ENCODE measurements at regions not wholly inside any gene's neighbourhood (a gene's known extent, or its start where the extent isn't known, plus 50 kb on each side); places are given as distances from the start of the nearest gene placed in this dataset.

DNA sequence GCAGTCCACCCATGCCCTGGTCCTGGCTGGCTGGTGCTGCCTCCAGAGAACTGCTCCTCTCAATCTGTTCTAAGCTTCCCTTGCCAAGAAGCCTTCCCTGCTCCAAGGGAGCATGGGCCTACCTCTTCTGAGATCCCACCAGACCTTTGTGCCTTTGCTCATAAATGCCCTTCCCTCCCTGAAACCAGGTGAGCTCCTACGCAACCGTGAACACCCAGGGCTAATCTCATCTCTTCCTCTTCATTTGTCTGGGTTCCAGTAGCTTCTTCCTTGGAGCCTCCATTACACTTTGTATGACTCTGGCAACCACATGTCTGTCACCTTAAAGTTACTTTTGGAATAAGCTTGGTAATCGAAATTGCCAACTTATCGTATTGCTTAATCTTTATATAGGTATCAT lies 270.6 kb downstream of the PBX3 start:
- no peak for DNase-seq (ENCODE audit: low read depth in 2 of 2)

- no peak for DNase-seq (ENCODE audit: low read depth in 2 of 2)
Observed at GRCh38 chr9:126020836-126021235, 273.7 kb downstream of the PBX3 start.

- DNase-seq (ENCODE audit: low read depth in 2 of 2) = no peak
Observed at GRCh38 chr9:126023962-126024361, 276.8 kb downstream of the PBX3 start.

GRCh38 chr9:126024581-126025230 lies 277.5 kb downstream of the PBX3 start:
- no peak for DNase-seq (ENCODE audit: low read depth in 2 of 2)

GRCh38 chr9:126025991-126026390 lies 278.8 kb downstream of the PBX3 start:
- no peak for DNase-seq (ENCODE audit: low read depth in 2 of 2)

DNA sequence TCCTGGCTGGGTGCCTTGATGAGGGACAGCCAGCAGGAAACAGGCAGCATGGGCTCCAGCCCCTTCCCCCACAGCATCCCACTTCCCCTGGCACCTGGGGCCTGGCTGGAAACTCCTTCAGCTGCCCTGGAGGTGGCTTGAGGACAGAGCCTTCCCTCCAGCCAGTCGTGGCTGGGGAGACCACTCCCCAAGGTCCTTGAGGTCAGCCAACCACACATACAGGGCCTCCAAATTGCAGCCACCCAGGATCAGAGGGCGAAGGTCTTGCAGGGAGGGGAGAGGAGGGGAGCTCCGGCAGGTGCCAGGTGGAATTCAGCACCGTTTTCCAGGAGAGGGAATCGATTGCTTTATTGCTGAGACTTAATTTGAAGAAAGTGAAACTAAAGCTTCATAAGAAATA lies 280.4 kb downstream of the PBX3 start:
- DNase-seq (ENCODE audit: low read depth in 2 of 2) = no peak

DNA sequence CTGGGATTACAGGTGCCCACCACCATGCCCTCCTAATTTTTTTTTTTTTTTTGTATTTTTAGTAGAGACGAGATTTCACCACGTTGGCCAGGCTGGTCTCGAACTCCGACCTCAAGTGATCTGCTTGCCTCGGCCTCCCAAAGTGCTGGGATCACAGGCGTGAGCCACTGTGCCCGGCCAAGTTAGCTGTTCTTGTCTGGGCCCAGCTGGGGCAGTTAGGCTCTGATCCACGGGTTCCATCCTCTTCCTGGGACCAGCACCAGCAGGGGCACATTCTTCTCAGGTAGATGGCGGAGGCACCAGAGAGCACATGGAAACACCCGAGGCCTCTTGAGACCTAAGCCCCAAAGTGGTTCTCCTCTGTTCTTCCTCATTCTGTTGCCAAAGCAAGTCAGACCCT lies 281.6 kb downstream of the PBX3 start:
- no peak for DNase-seq (ENCODE audit: low read depth in 2 of 2)

- DNase-seq (ENCODE audit: low read depth in 2 of 2) = no peak
Observed at GRCh38 chr9:126030716-126031115, 283.5 kb downstream of the PBX3 start.

DNA sequence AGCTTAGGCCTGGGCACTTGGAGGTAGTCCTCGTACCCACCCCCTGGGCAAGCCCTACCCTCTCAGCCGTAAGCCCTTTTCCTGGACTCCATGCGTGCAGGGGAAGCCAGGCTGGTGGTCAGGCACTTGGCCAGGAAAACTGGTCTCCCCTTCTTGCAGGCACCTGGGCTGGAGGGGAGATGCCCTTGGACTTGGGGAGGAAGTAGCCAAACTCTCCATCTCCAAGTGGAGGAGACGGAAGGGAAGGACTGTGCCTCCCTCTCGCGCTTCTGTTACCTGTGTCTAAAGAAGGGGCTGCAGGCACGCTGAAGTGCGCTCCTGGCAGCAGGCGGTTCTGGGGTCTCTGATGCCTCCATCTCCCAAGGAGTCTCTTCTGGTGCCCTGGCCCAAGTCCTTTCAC lies 283.9 kb downstream of the PBX3 start:
- DNase-seq (ENCODE audit: low read depth in 2 of 2) = no peak

DNA sequence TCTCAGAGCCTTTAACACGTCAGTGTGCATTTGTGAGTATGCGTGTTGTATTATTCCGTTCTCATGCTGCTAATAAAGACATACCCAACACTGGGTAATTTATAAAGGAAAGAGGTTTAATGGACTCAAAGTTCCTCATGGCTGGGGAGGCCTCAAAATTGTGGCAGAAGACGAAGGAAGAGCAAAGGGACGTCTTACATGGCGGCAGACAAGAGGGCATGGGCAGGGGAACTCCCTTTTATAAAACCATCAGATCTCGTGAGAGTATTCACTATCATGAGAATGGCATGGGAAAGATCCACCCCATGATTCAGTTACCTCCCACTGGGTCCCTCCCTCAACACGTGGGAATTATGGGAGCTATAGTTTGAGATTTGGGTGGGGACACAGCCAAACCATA lies 285.0 kb downstream of the PBX3 start:
- no peak for DNase-seq (ENCODE audit: low read depth in 2 of 2)

- DNase-seq (ENCODE audit: low read depth in 2 of 2) = no peak
Observed at GRCh38 chr9:126033318-126033717, 286.1 kb downstream of the PBX3 start.

- DNase-seq (ENCODE audit: low read depth in 2 of 2) = no peak
Observed at GRCh38 chr9:126033956-126034355, 286.8 kb downstream of the PBX3 start.

- no peak for DNase-seq (ENCODE audit: low read depth in 2 of 2)
Observed at GRCh38 chr9:126036881-126037291, 289.7 kb downstream of the PBX3 start.

DNA sequence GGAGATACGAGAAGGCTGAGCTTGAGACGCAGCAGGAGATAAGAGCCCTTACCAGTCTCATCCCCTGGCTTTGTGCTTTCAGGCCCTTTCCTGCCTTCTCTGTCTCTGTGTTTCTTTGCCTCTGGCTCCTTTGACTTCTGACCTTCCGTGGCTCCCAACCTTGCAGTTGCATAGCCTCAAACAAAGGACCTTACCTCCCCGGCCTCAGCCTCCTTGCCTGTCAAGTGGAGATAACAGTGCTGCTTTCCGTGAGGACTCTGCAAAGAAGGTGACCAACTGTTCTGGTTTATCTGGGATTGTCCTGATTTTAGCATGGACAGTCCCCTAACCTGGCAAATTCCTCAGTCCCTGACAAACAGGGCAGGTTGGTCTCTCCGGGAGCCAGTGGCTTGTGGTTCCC lies 287.8 kb upstream of the MVB12B start:
- no peak for DNase-seq (ENCODE audit: low read depth in 2 of 2)

DNA sequence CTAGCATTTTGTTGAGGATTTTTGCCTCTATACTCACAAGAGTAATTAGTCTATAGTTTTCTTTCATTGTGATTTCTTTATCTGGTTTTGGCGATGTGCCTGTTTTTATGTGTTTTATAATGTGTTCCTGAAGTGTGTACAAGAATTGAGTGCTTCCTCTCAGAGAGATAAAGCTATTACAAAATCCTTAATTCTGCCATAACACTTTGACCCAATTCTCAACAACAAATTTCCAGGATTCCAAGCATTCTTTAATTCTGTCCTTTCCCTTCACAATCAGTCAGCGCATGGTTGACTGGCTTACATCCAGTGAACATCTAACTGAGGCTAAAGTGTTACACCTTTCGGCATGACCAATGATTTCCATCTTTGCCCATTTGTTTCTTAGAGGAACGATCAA lies 282.9 kb upstream of the MVB12B start:
- no peak for DNase-seq (ENCODE audit: low read depth in 2 of 2)

GRCh38 chr9:126049088-126049487 lies 277.5 kb upstream of the MVB12B start:
- no peak for DNase-seq (ENCODE audit: low read depth in 2 of 2)

GRCh38 chr9:126049896-126050604 lies 276.6 kb upstream of the MVB12B start:
- DNase-seq (ENCODE audit: low read depth in 2 of 2) = no peak

DNA sequence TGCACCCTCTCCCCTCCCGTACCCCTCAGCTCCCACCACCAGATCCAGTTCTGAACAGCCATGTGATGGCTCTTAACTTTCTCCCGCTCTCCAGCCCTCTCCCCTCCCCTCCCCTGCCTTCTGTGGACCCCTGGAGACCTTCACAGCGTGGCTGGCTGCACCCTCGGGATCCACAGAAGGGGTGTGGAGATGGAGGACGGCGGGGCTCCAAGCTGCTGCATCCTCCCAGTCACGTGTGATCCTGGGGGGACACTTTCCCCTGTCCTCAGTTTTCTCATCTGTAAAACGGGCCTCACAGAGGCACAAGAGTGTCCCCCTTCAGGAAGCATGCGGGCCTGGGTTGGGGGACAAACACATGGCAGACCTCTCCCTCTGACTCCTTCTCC lies 276.0 kb upstream of the MVB12B start:
- DNase-seq (ENCODE audit: low read depth in 2 of 2) = no peak

- no peak for DNase-seq (ENCODE audit: low read depth in 2 of 2)
Observed at GRCh38 chr9:126051446-126052130, 275.0 kb upstream of the MVB12B start.

DNA sequence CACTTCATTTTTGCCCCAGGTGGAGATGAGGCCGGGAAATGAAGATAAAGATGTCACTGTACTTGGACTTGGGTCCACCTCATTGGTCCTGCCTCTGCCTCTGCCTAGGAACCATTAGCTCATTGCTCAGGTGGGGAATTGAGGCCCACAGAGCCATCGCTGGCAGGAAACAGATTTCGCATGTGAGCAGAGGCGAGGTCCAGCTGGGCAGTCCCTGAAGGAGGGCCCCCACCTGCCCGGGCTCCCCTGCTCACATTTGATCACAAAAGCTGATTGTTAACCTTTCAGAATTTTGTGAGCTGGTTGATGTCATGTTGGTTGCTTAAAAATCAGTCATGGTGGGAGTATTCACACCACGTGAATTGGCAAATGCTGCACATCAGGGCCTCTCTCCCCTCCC lies 273.8 kb upstream of the MVB12B start:
- DNase-seq (ENCODE audit: low read depth in 2 of 2) = no peak

- no peak for DNase-seq (ENCODE audit: low read depth in 2 of 2)
Observed at GRCh38 chr9:126053913-126054312, 272.7 kb upstream of the MVB12B start.

GRCh38 chr9:126055381-126055985 lies 271.1 kb upstream of the MVB12B start:
- DNase-seq (ENCODE audit: low read depth in 2 of 2) = no peak
